Colonic mucosa (tissue), 4 donors: ENCODE measurements at regions not wholly inside any gene's neighbourhood (a gene's known extent, or its start where the extent isn't known, plus 50 kb on each side); places are given as distances from the start of the nearest gene placed in this dataset.

Experiments
- DNase-seq: peaks from one replicate; pipeline ENCODE4 v3.0.0-alpha.2; 2020
- H3K27ac ChIP-seq: fragments of 200-600 bp; one replicate; pipeline ENCODE4 v1.8.0; 2021
- H3K27me3 ChIP-seq: fragments of 200-600 bp; one replicate; pipeline ENCODE4 v1.8.0; 2021
- H3K36me3 ChIP-seq: fragments of 200-600 bp; one replicate; pipeline ENCODE4 v1.8.0; 2021
- H3K4me1 ChIP-seq: fragments of 200-600 bp; one replicate; pipeline ENCODE4 v1.8.0; 2021; ENCODE audit warnings: mild to moderate bottlenecking
- H3K4me3 ChIP-seq: fragments of 200-600 bp; one replicate; pipeline ENCODE4 v1.8.0; 2021
- H3K9ac ChIP-seq, 2 donors: one replicate each; pipeline ENCODE4 v1.7.0; 2013; ENCODE audit warnings: control low read depth in 2 of 2, low read depth in 2 of 2, low read length in 2 of 2
- H3K9me3 ChIP-seq: fragments of 200-600 bp; one replicate; pipeline ENCODE4 v1.8.0; 2021
- CTCF ChIP-seq: fragments of 200-600 bp; IDR thresholded peaks from one replicate; pipeline ENCODE4 v1.8.0; 2022; ENCODE audit warnings: antibody characterized with exemption, mild to moderate bottlenecking
- intact Hi-C: fragments of 100-400 bp; cut with DNase I; formaldehyde crosslinking; loops from one replicate; pipeline ENCODE4 v1.14.1; 2022
- donor health status: healthy.
- donor health status: DM: no; HTN: no; CAD: no.
- donor health status: DM: no; HTN: no; CAD: no.

GRCh38 chr21:39118604-39119215 is 64.5 kb downstream of the PSMG1 start:
- H3K27ac ChIP-seq = no peak overlapping the region
- no peak overlapping the region for H3K4me3 ChIP-seq
- no peaks in the 10 kb centered on the region for H3K36me3 ChIP-seq
- TF ChIP-seq CTCF = no peak
- intact Hi-C loops = no loop called here
- no peaks in the 10 kb centered on the region for H3K4me1 ChIP-seq
- no peaks in the 10 kb centered on the region for H3K9me3 ChIP-seq
- no peaks in the 10 kb centered on the region for H3K27me3 ChIP-seq
- H3K9ac ChIP-seq = no peak overlapping the region
- DNase-seq = no peak

DNA sequence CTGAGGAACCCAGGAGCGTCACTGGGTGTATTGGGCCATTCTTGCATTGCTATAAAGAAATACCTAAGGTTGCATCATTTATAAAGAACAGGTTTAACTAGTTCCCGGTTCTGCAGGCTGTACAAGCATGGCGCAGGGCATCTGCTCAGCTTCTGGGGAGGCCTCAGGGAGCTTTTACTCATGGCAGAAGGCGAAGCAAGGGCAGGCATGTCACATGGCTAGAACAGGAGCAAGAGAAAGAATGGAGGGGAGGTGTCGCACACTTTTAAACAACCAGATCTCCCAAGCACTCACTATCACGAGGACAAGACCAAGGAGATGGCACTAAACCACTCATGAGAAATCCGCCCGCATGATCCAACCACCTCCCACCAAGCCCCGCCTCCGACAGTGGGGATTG is 65.2 kb downstream of the PSMG1 start:
- Histone ChIP-seq H3K36me3 (no peaks in the 10 kb centered on the region), H3K9ac (no peak overlapping the region), H3K27me3 (no peaks in the 10 kb centered on the region), H3K4me1 (no peaks in the 10 kb centered on the region), H3K9me3 (no peaks in the 10 kb centered on the region), H3K4me3 (no peak overlapping the region), H3K27ac (no peak overlapping the region)
- no peak for TF ChIP-seq CTCF
- intact Hi-C loops = no loop called here
- no peak for DNase-seq

DNA sequence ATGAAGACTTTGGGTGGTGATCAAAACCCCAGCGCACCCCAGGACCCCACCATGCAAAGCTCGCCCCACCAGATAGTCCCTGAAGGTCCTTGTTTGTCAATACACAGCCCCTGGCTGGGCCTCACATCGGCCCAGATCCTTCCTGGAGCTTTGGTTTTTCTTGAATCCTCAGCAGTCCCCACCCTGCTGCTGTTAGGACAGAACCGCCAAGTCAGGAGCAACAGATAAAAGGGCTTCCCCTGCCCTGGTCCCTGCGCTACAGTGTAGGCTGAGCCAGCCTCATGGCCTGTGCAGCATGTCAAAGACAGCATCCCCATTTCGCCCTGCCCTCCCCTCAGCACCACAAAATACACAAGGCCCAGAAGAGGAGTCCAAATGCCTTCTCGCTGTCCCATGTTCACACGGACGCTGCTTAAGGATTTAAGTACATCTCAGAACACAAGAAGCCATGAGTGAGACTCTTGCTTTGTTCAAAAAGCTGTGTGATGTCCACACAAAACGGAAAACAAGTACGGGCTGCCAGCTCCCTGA is 65.7 kb downstream of the PSMG1 start:
- TF ChIP-seq CTCF = no peak
- no peak for DNase-seq
- Histone ChIP-seq H3K4me3 (no peak overlapping the region), H3K9ac (no peak overlapping the region), H3K9me3 (no peaks in the 10 kb centered on the region), H3K27me3 (no peaks in the 10 kb centered on the region), H3K36me3 (no peaks in the 10 kb centered on the region), H3K27ac (no peak overlapping the region), H3K4me1 (no peaks in the 10 kb centered on the region)
- intact Hi-C loops = no loop called here

DNA sequence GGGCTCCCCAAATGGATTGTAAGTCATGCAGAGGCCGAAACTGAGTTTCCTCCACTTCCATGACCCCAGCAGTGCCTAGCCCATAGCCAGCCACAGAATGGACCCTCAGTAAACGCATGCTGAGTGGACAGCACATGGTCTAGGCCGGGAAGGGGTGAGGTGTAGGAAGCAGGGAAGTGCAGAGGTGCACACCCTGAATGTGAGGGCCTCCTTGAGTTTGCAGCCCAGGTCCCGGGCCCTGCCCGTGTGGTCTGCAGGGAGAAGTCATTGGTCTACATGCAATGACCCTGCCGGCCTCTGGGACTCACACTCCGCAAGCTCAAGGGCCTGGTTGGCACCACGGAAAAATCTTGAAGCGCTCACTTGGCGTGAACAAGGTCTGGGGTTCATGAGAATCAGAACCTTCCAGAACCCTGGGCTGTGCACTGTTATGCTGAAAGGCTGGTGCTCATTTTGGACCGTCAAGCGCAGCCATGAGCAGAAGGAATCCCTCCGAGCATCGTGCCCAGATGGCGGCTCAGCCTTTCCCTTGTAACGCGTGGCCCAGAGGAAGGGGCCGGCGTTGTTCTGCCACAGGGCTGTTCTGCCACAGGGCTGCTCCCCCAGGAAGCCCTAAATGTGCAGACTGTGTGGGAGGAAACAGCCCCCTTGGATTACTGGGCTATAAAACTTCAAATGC is 66.4 kb downstream of the PSMG1 start:
- no peaks in the 10 kb centered on the region for H3K9me3 ChIP-seq
- TF ChIP-seq CTCF = no peak
- no peaks in the 10 kb centered on the region for H3K27me3 ChIP-seq
- no peak for DNase-seq
- H3K36me3 ChIP-seq = no peaks in the 10 kb centered on the region
- no peak overlapping the region for H3K9ac ChIP-seq
- H3K27ac ChIP-seq = no peak overlapping the region
- H3K4me3 ChIP-seq = no peak overlapping the region
- intact Hi-C loops = no loop called here
- no peaks in the 10 kb centered on the region for H3K4me1 ChIP-seq

- no peak for TF ChIP-seq CTCF
- H3K9ac ChIP-seq = no peak overlapping the region
- no peak overlapping the region for H3K27ac ChIP-seq
- H3K4me1 ChIP-seq = no peaks in the 10 kb centered on the region
- no peaks in the 10 kb centered on the region for H3K36me3 ChIP-seq
- H3K9me3 ChIP-seq = no peaks in the 10 kb centered on the region
- intact Hi-C loops = no loop called here
- no peak for DNase-seq
- no peaks in the 10 kb centered on the region for H3K27me3 ChIP-seq
- H3K4me3 ChIP-seq = no peak overlapping the region
Measured at GRCh38 chr21:39115576-39116235, 67.5 kb downstream of the PSMG1 start.
